ENCODE measurements at regions not wholly inside any gene's neighbourhood (a gene's known extent, or its start where the extent isn't known, plus 50 kb on each side); places are given as distances from the start of the nearest gene placed in this dataset.

DNA sequence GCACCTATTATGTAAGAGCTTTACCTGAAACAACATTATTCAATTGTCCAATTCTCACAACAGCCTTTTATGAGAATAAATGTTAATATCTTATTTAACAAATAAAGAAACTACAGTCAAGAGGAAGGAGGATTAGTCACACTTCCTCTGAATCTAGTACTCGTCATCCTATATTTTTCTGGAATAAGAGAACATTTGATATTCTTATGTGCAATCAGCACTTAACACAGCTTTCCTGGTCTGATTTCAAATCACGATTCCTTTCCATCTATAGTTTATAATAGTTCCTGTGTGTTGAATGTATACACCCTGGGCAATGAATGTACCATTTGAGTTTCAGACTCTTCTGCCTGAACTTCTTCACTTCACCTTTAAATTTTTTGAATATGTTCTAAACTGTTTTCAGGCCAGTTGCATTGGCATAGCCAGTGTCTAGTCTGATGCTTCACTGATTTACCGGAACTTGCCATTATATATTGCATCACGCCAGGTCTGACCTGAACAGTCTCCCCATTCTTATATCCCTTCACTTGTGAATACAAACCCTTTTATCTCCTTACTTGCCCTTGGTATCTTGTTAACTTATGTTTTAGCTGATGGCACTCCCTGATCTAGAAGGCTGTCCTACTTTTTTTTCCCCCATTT is 698.3 kb downstream of the MAT2B start:
- H3K27me3 ChIP-seq (ENCODE audit: control insufficient read depth in 2 of 2, insufficient read depth in 2 of 2, low read length in 2 of 2), result no peaks in the 10 kb centered on the region
- H4K20me1 ChIP-seq (ENCODE audit: insufficient read depth, low read length), result no peaks in the 10 kb centered on the region
- H3K4me1 ChIP-seq (ENCODE audit: control insufficient read depth in 1 of 2, insufficient read depth in 2 of 2, low read length in 2 of 2), result no peaks in the 10 kb centered on the region
- no peak overlapping the region for H3K27ac Mint-ChIP-seq
- no peaks in the 10 kb centered on the region for H3K4me1 Mint-ChIP-seq
- no peak overlapping the region for H2AFZ ChIP-seq (ENCODE audit: insufficient read depth, low read depth, low read length, poor library complexity, severe bottlenecking)
- no peak for DNase-seq
- H3K4me2 ChIP-seq (replicated peaks; ENCODE audit: extremely low read depth, low read length, poor library complexity, severe bottlenecking), result no peak overlapping the region
- no peaks in the 10 kb centered on the region for H3K36me3 Mint-ChIP-seq
- H3K9me3 ChIP-seq (replicated peaks in 1 of 2; ENCODE audit: control insufficient read depth in 1 of 2, insufficient read depth in 1 of 2, low read length in 2 of 2), result no peaks in the 10 kb centered on the region
- H3K9me3 Mint-ChIP-seq, result no peaks in the 10 kb centered on the region
- no peaks in the 10 kb centered on the region for H3K79me2 ChIP-seq (ENCODE audit: insufficient read depth, low read length)
- H3K9ac ChIP-seq (ENCODE audit: insufficient read depth, low read length, poor library complexity, severe bottlenecking), result no peak overlapping the region
- H3K4me3 ChIP-seq (replicated peaks in 1 of 3; ENCODE audit: low read depth in 2 of 3, low read length in 3 of 3), result no peak overlapping the region
- no peak overlapping the region for H3K4me3 Mint-ChIP-seq
- peaks cover 0 to 1% (median 0%) of the 10 kb centered on the region in 3 donors for H3K27me3 Mint-ChIP-seq (ENCODE audit: low read depth in 3 of 3)
- H3K36me3 ChIP-seq (replicated peaks in 1 of 2; ENCODE audit: control insufficient read depth in 1 of 2, insufficient read depth in 2 of 2, low read length in 2 of 2), result no peaks in the 10 kb centered on the region
- no CpG with 5 or more reads among the region's 4 CpGs for WGBS (ENCODE audit: insufficient coverage)
- intact Hi-C loops (cut with micrococcal nuclease), result no loop called here
- no peak overlapping the region for H3K27ac ChIP-seq (ENCODE audit: low read depth in 1 of 2, low read length in 2 of 2)
- TF ChIP-seq, protein P1, sequence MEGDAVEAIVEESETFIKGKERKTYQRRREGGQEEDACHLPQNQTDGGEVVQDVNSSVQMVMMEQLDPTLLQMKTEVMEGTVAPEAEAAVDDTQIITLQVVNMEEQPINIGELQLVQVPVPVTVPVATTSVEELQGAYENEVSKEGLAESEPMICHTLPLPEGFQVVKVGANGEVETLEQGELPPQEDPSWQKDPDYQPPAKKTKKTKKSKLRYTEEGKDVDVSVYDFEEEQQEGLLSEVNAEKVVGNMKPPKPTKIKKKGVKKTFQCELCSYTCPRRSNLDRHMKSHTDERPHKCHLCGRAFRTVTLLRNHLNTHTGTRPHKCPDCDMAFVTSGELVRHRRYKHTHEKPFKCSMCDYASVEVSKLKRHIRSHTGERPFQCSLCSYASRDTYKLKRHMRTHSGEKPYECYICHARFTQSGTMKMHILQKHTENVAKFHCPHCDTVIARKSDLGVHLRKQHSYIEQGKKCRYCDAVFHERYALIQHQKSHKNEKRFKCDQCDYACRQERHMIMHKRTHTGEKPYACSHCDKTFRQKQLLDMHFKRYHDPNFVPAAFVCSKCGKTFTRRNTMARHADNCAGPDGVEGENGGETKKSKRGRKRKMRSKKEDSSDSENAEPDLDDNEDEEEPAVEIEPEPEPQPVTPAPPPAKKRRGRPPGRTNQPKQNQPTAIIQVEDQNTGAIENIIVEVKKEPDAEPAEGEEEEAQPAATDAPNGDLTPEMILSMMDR (IDR thresholded peaks at IDR 0.05), result no peak

DNA sequence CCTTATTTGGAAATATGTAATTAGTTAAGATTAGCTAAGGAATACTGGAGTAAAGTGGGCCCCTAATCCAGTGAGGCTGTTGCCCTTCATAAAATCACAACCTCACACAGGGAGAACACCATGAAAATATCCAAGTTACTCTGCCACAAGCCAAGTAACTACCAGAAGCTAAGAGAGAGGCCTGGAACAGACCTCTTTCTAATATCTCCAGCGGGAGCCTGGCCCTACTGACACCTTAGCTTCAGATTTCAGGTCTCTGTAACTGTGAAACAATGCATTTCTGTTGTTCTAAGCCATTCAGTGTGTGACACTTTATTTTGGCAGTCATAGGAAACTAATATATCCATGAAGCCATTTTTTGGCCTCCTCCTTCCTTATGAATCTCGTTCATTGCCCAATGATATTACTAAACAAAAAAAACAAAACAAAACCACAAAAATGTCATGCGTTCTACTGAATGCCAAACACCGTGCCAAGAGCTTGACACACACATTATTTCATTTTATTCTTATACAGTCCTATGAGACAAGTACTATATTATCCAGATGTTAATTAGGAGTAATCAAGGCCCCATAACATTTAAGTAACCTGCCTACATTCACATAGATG is 699.0 kb downstream of the MAT2B start:
- no peaks in the 10 kb centered on the region for H3K9me3 Mint-ChIP-seq
- H3K27me3 Mint-ChIP-seq (ENCODE audit: low read depth in 3 of 3), result peaks cover 0 to 1% (median 0%) of the 10 kb centered on the region in 3 donors
- Histone ChIP-seq H4K20me1 (ENCODE audit: insufficient read depth, low read length) (no peaks in the 10 kb centered on the region), H3K4me1 (ENCODE audit: control insufficient read depth in 1 of 2, insufficient read depth in 2 of 2, low read length in 2 of 2) (no peaks in the 10 kb centered on the region), H3K27ac (ENCODE audit: low read depth in 1 of 2, low read length in 2 of 2) (no peak overlapping the region), H2AFZ (ENCODE audit: insufficient read depth, low read depth, low read length, poor library complexity, severe bottlenecking) (no peak overlapping the region), H3K36me3 (replicated peaks in 1 of 2; ENCODE audit: control insufficient read depth in 1 of 2, insufficient read depth in 2 of 2, low read length in 2 of 2) (no peaks in the 10 kb centered on the region), H3K4me2 (replicated peaks; ENCODE audit: extremely low read depth, low read length, poor library complexity, severe bottlenecking) (no peak overlapping the region), H3K27me3 (ENCODE audit: control insufficient read depth in 2 of 2, insufficient read depth in 2 of 2, low read length in 2 of 2) (no peaks in the 10 kb centered on the region), H3K9ac (ENCODE audit: insufficient read depth, low read length, poor library complexity, severe bottlenecking) (no peak overlapping the region), H3K4me3 (replicated peaks in 1 of 3; ENCODE audit: low read depth in 2 of 3, low read length in 3 of 3) (no peak overlapping the region), H3K79me2 (ENCODE audit: insufficient read depth, low read length) (no peaks in the 10 kb centered on the region), H3K9me3 (replicated peaks in 1 of 2; ENCODE audit: control insufficient read depth in 1 of 2, insufficient read depth in 1 of 2, low read length in 2 of 2) (no peaks in the 10 kb centered on the region)
- 50% methylated on average over 1 of the region's 4 CpGs for WGBS (ENCODE audit: insufficient coverage)
- intact Hi-C loops (cut with micrococcal nuclease), result no loop called here
- no peak for DNase-seq
- TF ChIP-seq, protein P1 (IDR thresholded peaks at IDR 0.05), result no peak
- H3K4me3 Mint-ChIP-seq, result no peak overlapping the region
- no peak overlapping the region for H3K27ac Mint-ChIP-seq
- no peaks in the 10 kb centered on the region for H3K36me3 Mint-ChIP-seq
- no peaks in the 10 kb centered on the region for H3K4me1 Mint-ChIP-seq

Data from CD14-positive monocyte (primary cell).